Raji (cell line): ENCODE measurements at regions not wholly inside any gene's neighbourhood (a gene's known extent, or its start where the extent isn't known, plus 50 kb on each side); places are given as distances from the start of the nearest gene placed in this dataset.

Experiments
- POLR2A ChIP-seq: IDR thresholded peaks from 2 replicates; pipeline ENCODE4 v1.6.1; 2011; ENCODE audit warnings: low read depth, low read length, control low read depth; ENCODE audit not compliant: insufficient read depth

- no peak for TF ChIP-seq POLR2A
Observed at GRCh38 chr2:12436935-12437561, 279.7 kb upstream of the TRIB2 start.

GRCh38 chr2:12440731-12441130, 276.0 kb upstream of the TRIB2 start:
- no peak for TF ChIP-seq POLR2A

- no peak for TF ChIP-seq POLR2A
Observed at GRCh38 chr2:12441750-12442475, 274.8 kb upstream of the TRIB2 start.

- TF ChIP-seq POLR2A, result no peak
Observed at GRCh38 chr2:12442476-12442847, 274.3 kb upstream of the TRIB2 start.

- TF ChIP-seq POLR2A, result no peak
Observed at GRCh38 chr2:12448846-12449505, 267.8 kb upstream of the TRIB2 start.

GRCh38 chr2:12451726-12452125, 265.0 kb upstream of the TRIB2 start:
- TF ChIP-seq POLR2A, result no peak

- TF ChIP-seq POLR2A, result no peak
Observed at GRCh38 chr2:12452185-12452584, 264.6 kb upstream of the TRIB2 start.

GRCh38 chr2:12453731-12454130, 263.0 kb upstream of the TRIB2 start:
- no peak for TF ChIP-seq POLR2A

GRCh38 chr2:12455661-12456060, 261.1 kb upstream of the TRIB2 start:
- no peak for TF ChIP-seq POLR2A

- 0 out of 2 replicates have a peak, but pooled peaks have one; percentile 32 for TF ChIP-seq POLR2A
Observed at GRCh38 chr2:12456293-12457106, 260.2 kb upstream of the TRIB2 start.

GRCh38 chr2:12457831-12458230, 258.9 kb upstream of the TRIB2 start:
- TF ChIP-seq POLR2A, result no peak

- TF ChIP-seq POLR2A, result no peak
Observed at GRCh38 chr2:12463189-12463588, 253.5 kb upstream of the TRIB2 start.

GRCh38 chr2:12465631-12466135, 251.1 kb upstream of the TRIB2 start:
- TF ChIP-seq POLR2A, result no peak

- TF ChIP-seq POLR2A, result no peak
Observed at GRCh38 chr2:12467303-12467702, 249.4 kb upstream of the TRIB2 start.

- TF ChIP-seq POLR2A, result no peak
Observed at GRCh38 chr2:12469141-12469561, 247.6 kb upstream of the TRIB2 start.
